GM13977 (cell line): ENCODE measurements at regions not wholly inside any gene's neighbourhood (a gene's known extent, or its start where the extent isn't known, plus 50 kb on each side); places are given as distances from the start of the nearest gene placed in this dataset.

ENCODE experiments used
- DNase-seq: peaks from one replicate; pipeline ENCODE4 v3.0.0; 2012; ENCODE audit warnings: low spot score
- CTCF ChIP-seq: IDR thresholded peaks from 2 replicates; pipeline ENCODE4 v1.5.1; 2012; ENCODE audit warnings: mild to moderate bottlenecking, control low read depth; ENCODE audit not compliant: insufficient read depth; ENCODE audit errors: extremely low read depth, missing control alignments
- in situ Hi-C: fragments of 300-500 bp; cut with MboI; formaldehyde crosslinking; loops from one replicate; pipeline ENCODE4 v1.12.0; 2022; ENCODE audit warnings: low sequenced_read_pairs, low pct_unique_long_range_greater_than_20kb, mixed read lengths, inconsistent platforms; ENCODE audit not compliant: unreplicated experiment

GRCh38 chr4:124018383-124019317 lies 622.1 kb downstream of the SPRY1 start:
- no peak for TF ChIP-seq CTCF
- in situ Hi-C loops: no loop called here
- peak; percentile 18 for DNase-seq

- DNase-seq: no peak
- in situ Hi-C loops: no loop called here
- TF ChIP-seq CTCF: no peak
Measured at GRCh38 chr4:124019749-124020549, 623.4 kb downstream of the SPRY1 start.

- in situ Hi-C loops: no loop called here
- no peak for TF ChIP-seq CTCF
- DNase-seq: no peak
Measured at GRCh38 chr4:124025000-124025399, 628.4 kb downstream of the SPRY1 start.

- TF ChIP-seq CTCF: no peak
- no peak for DNase-seq
- in situ Hi-C loops: no loop called here
Measured at GRCh38 chr4:124025428-124025827, 628.8 kb downstream of the SPRY1 start.

GRCh38 chr4:124028182-124028581 lies 631.6 kb downstream of the SPRY1 start:
- in situ Hi-C loops: no loop called here
- DNase-seq: no peak
- TF ChIP-seq CTCF: no peak

GRCh38 chr4:124030147-124030546 lies 633.6 kb downstream of the SPRY1 start:
- in situ Hi-C loops: no loop called here
- no peak for TF ChIP-seq CTCF
- no peak for DNase-seq
